GM23338 (cell line): ENCODE measurements at regions not wholly inside any gene's neighbourhood (a gene's known extent, or its start where the extent isn't known, plus 50 kb on each side); places are given as distances from the start of the nearest gene placed in this dataset.

Experiments used
- ATAC-seq: fragments of 200-7000 bp; cut with Tn5 transposase; 3 replicates; pipeline ENCODE4 v1.9.1; 2020
- DNase-seq: peaks from one replicate; pipeline ENCODE4 v3.0.0-alpha.2; 2015; ENCODE audit warnings: low spot score
- H2AFZ ChIP-seq: fragments of 200-600 bp; sonication (generic); 2 replicates; pipeline ENCODE4 v1.8.0; 2016; ENCODE audit warnings: antibody characterized with exemption, mild to moderate bottlenecking, moderate library complexity
- H3F3A ChIP-seq: fragments of 200-600 bp; sonication (generic); replicated peaks from 2 replicates; pipeline ENCODE4 v1.8.0; 2017; ENCODE audit warnings: antibody characterized with exemption, mixed run types, low read depth
- H3K27ac ChIP-seq: fragments of 200-600 bp; sonication (generic); 2 replicates; pipeline ENCODE4 v1.6.1; 2016; ENCODE audit warnings: low read depth
- H3K27me3 ChIP-seq: fragments of 200-600 bp; sonication (generic); 2 replicates; pipeline ENCODE4 v1.8.0; 2016; ENCODE audit warnings: mild to moderate bottlenecking, mixed run types, moderate library complexity; ENCODE audit not compliant: insufficient read depth
- H3K36me3 ChIP-seq: fragments of 200-600 bp; sonication (generic); 2 replicates; pipeline ENCODE4 v1.8.0; 2016; ENCODE audit warnings: mild to moderate bottlenecking; ENCODE audit not compliant: insufficient read depth
- H3K4me1 ChIP-seq: fragments of 200-600 bp; sonication (generic); 2 replicates; pipeline ENCODE4 v1.8.0; 2016; ENCODE audit warnings: mild to moderate bottlenecking, moderate library complexity; ENCODE audit not compliant: insufficient read depth
- H3K4me2 ChIP-seq: fragments of 200-600 bp; sonication (generic); 2 replicates; pipeline ENCODE4 v1.7.1; 2017; ENCODE audit warnings: mixed run types
- H3K4me3 ChIP-seq: fragments of 200-600 bp; sonication (generic); 2 replicates; pipeline ENCODE4 v1.6.1; 2016; ENCODE audit warnings: mixed run types
- H3K79me2 ChIP-seq: fragments of 200-600 bp; sonication (generic); replicated peaks from 2 replicates; pipeline ENCODE4 v1.8.0; 2017; ENCODE audit warnings: mild to moderate bottlenecking; ENCODE audit not compliant: insufficient read depth
- H3K9me2 ChIP-seq: fragments of 200-600 bp; sonication (generic); 2 replicates; pipeline ENCODE4 v1.8.0; 2017; ENCODE audit not compliant: insufficient read depth
- H4K20me1 ChIP-seq: fragments of 200-600 bp; sonication (generic); replicated peaks from 2 replicates; pipeline ENCODE4 v1.8.0; 2017; ENCODE audit warnings: mild to moderate bottlenecking; ENCODE audit not compliant: insufficient read depth
- H3K27ac Mint-ChIP-seq: 2 replicates; pipeline ENCODE4 v1.8.0; 2020; ENCODE audit warnings: inconsistent platforms, mild to moderate bottlenecking, moderate library complexity, mixed read lengths
- H3K27me3 Mint-ChIP-seq: 3 replicates; pipeline ENCODE4 v1.8.0; 2022; ENCODE audit warnings: low read depth, mild to moderate bottlenecking, moderate library complexity, mixed read lengths, inconsistent platforms; ENCODE audit not compliant: insufficient read depth, poor library complexity
- H3K36me3 Mint-ChIP-seq: 3 replicates; pipeline ENCODE4 v1.8.0; 2021; ENCODE audit warnings: low read depth, mild to moderate bottlenecking, inconsistent platforms, moderate library complexity, mixed read lengths
- H3K4me1 Mint-ChIP-seq: 3 replicates; pipeline ENCODE4 v1.8.0; 2020; ENCODE audit warnings: mild to moderate bottlenecking, inconsistent platforms, mixed read lengths
- H3K4me3 Mint-ChIP-seq: 3 replicates; pipeline ENCODE4 v1.8.0; 2021; ENCODE audit warnings: moderate library complexity, mild to moderate bottlenecking, inconsistent platforms, mixed read lengths
- H3K9me3 Mint-ChIP-seq: 3 replicates; pipeline ENCODE4 v1.8.0; 2020; ENCODE audit warnings: moderate library complexity, mild to moderate bottlenecking, inconsistent platforms, mixed read lengths
- CREB1 ChIP-seq: fragments of 250-450 bp; sonication (Bioruptor Pico); IDR thresholded peaks from 2 replicates; pipeline ENCODE4 v1.5.0; 2020; ENCODE audit warnings: low read depth, mild to moderate bottlenecking, moderate library complexity
- EZH2 ChIP-seq: fragments of 200-600 bp; sonication (generic); IDR thresholded peaks from one replicate; pipeline ENCODE4 v1.8.0; 2017; ENCODE audit warnings: antibody characterized with exemption, mild to moderate bottlenecking, low read depth; ENCODE audit not compliant: unreplicated experiment
- EZH2phosphoT487 ChIP-seq: fragments of 200-600 bp; sonication (generic); IDR thresholded peaks from one replicate; pipeline ENCODE4 v1.8.1; 2018; ENCODE audit warnings: antibody characterized with exemption; ENCODE audit not compliant: unreplicated experiment
- JUNB ChIP-seq: IDR thresholded peaks from one replicate; pipeline ENCODE4 v1.6.1; 2016; ENCODE audit warnings: antibody characterized with exemption; ENCODE audit not compliant: unreplicated experiment
- NANOG ChIP-seq: IDR thresholded peaks from 2 replicates; pipeline ENCODE4 v1.6.1; 2016; ENCODE audit warnings: antibody characterized with exemption, borderline replicate concordance
- POLR2AphosphoS5 ChIP-seq: IDR thresholded peaks from 2 replicates; pipeline ENCODE4 v1.6.1; 2016; ENCODE audit warnings: antibody characterized with exemption, low read depth
- REST ChIP-seq: IDR thresholded peaks from one replicate; pipeline ENCODE4 v1.6.1; 2018; ENCODE audit warnings: antibody characterized with exemption; ENCODE audit not compliant: unreplicated experiment
- STAT1 ChIP-seq: IDR thresholded peaks from one replicate; pipeline ENCODE4 v1.6.1; 2016; ENCODE audit warnings: antibody characterized with exemption; ENCODE audit not compliant: unreplicated experiment
- ZNF114 ChIP-seq: fragments of 250-450 bp; sonication (Bioruptor Pico); IDR thresholded peaks from 2 replicates; pipeline ENCODE4 v1.5.0; 2020; ENCODE audit warnings: mild to moderate bottlenecking, moderate library complexity
- ZNF331 ChIP-seq: fragments of 250-450 bp; sonication (Bioruptor Pico); IDR thresholded peaks from 2 replicates; pipeline ENCODE4 v1.5.0; 2020; ENCODE audit warnings: low read depth, mild to moderate bottlenecking, moderate library complexity
- TF ChIP-seq, protein P1 (sequence below), 2 experiments: fragments of 200-600 bp in 1 of 2; sonication (generic) in 1 of 2; conservative IDR thresholded peaks; 2 replicates each; pipeline versions ENCODE4 v1.5.1 to v1.6.1; 2016 to 2017; ENCODE audit warnings: antibody characterized with exemption in 2 of 2, low read depth in 2 of 2, mild to moderate bottlenecking in 2 of 2, moderate library complexity in 1 of 2
- TF ChIP-seq, protein P2 (sequence below): fragments of 250-450 bp; sonication (Bioruptor Pico); IDR thresholded peaks from 2 replicates; pipeline ENCODE4 v1.5.0; 2020; ENCODE audit warnings: mild to moderate bottlenecking, moderate library complexity
- TF ChIP-seq, protein P3 (sequence below): IDR thresholded peaks from 2 replicates; pipeline ENCODE4 v1.6.1; 2016; ENCODE audit warnings: antibody characterized with exemption

DNA sequence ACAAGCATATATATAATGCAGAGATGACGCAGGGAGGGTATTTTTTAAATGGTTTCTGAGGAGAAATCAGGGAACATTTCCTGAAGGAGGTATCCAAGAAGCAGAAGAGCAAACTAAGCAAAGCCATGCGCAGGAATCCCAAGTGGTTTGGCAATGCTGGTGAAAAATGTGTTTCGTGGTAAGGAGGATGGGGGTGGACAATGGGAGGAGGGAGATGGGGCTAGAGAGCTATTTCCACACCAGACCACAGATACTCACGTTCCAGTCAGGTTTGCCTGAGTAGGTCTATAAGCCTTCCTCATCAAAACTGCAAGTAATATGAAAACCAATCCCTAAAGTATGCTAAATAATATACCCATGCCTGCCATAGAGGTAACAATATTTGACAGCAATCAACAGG lies 223.7 kb upstream of the MKLN1 start:
- DNase-seq (no peak), ATAC-seq (no peak)
- peaks cover 38% of the 10 kb centered on the region for H3K4me1 Mint-ChIP-seq
- no peaks in the 10 kb centered on the region for H3K9me2 ChIP-seq
- H4K20me1 ChIP-seq = peaks cover 19% of the 10 kb centered on the region
- H3K4me2 ChIP-seq = no peak overlapping the region
- TF ChIP-seq REST (no peak), STAT1 (no peak), CREB1 (CRISPR knock-in tag) (no peak), NANOG (no peak), ZNF114 (CRISPR knock-in tag) (no peak), JUNB (no peak), EZH2phosphoT487 (no peak), ZNF331 (no peak), POLR2AphosphoS5 (no peak), EZH2 (no peak)
- TF ChIP-seq, protein P1, sequence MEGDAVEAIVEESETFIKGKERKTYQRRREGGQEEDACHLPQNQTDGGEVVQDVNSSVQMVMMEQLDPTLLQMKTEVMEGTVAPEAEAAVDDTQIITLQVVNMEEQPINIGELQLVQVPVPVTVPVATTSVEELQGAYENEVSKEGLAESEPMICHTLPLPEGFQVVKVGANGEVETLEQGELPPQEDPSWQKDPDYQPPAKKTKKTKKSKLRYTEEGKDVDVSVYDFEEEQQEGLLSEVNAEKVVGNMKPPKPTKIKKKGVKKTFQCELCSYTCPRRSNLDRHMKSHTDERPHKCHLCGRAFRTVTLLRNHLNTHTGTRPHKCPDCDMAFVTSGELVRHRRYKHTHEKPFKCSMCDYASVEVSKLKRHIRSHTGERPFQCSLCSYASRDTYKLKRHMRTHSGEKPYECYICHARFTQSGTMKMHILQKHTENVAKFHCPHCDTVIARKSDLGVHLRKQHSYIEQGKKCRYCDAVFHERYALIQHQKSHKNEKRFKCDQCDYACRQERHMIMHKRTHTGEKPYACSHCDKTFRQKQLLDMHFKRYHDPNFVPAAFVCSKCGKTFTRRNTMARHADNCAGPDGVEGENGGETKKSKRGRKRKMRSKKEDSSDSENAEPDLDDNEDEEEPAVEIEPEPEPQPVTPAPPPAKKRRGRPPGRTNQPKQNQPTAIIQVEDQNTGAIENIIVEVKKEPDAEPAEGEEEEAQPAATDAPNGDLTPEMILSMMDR (conservative IDR thresholded peaks at IDR 0.05; ENCODE audit: low read depth in 2 of 2) = no peak
- TF ChIP-seq, protein P2, sequence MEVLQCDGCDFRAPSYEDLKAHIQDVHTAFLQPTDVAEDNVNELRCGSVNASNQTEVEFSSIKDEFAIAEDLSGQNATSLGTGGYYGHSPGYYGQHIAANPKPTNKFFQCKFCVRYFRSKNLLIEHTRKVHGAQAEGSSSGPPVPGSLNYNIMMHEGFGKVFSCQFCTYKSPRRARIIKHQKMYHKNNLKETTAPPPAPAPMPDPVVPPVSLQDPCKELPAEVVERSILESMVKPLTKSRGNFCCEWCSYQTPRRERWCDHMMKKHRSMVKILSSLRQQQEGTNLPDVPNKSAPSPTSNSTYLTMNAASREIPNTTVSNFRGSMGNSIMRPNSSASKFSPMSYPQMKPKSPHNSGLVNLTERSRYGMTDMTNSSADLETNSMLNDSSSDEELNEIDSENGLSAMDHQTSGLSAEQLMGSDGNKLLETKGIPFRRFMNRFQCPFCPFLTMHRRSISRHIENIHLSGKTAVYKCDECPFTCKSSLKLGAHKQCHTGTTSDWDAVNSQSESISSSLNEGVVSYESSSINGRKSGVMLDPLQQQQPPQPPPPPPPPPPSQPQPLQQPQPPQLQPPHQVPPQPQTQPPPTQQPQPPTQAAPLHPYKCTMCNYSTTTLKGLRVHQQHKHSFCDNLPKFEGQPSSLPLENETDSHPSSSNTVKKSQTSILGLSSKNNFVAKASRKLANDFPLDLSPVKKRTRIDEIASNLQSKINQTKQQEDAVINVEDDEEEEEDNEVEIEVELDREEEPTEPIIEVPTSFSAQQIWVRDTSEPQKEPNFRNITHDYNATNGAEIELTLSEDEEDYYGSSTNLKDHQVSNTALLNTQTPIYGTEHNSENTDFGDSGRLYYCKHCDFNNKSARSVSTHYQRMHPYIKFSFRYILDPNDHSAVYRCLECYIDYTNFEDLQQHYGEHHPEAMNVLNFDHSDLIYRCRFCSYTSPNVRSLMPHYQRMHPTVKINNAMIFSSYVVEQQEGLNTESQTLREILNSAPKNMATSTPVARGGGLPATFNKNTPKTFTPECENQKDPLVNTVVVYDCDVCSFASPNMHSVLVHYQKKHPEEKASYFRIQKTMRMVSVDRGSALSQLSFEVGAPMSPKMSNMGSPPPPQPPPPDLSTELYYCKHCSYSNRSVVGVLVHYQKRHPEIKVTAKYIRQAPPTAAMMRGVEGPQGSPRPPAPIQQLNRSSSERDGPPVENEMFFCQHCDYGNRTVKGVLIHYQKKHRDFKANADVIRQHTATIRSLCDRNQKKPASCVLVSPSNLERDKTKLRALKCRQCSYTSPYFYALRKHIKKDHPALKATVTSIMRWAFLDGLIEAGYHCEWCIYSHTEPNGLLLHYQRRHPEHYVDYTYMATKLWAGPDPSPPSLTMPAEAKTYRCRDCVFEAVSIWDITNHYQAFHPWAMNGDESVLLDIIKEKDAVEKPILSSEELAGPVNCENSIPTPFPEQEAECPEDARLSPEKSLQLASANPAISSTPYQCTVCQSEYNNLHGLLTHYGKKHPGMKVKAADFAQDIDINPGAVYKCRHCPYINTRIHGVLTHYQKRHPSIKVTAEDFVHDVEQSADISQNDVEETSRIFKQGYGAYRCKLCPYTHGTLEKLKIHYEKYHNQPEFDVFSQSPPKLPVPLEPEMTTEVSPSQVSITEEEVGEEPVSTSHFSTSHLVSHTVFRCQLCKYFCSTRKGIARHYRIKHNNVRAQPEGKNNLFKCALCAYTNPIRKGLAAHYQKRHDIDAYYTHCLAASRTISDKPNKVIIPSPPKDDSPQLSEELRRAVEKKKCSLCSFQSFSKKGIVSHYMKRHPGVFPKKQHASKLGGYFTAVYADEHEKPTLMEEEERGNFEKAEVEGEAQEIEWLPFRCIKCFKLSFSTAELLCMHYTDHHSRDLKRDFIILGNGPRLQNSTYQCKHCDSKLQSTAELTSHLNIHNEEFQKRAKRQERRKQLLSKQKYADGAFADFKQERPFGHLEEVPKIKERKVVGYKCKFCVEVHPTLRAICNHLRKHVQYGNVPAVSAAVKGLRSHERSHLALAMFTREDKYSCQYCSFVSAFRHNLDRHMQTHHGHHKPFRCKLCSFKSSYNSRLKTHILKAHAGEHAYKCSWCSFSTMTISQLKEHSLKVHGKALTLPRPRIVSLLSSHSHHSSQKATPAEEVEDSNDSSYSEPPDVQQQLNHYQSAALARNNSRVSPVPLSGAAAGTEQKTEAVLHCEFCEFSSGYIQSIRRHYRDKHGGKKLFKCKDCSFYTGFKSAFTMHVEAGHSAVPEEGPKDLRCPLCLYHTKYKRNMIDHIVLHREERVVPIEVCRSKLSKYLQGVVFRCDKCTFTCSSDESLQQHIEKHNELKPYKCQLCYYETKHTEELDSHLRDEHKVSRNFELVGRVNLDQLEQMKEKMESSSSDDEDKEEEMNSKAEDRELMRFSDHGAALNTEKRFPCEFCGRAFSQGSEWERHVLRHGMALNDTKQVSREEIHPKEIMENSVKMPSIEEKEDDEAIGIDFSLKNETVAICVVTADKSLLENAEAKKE (CRISPR knock-in tag) = no peak
- TF ChIP-seq, protein P3, sequence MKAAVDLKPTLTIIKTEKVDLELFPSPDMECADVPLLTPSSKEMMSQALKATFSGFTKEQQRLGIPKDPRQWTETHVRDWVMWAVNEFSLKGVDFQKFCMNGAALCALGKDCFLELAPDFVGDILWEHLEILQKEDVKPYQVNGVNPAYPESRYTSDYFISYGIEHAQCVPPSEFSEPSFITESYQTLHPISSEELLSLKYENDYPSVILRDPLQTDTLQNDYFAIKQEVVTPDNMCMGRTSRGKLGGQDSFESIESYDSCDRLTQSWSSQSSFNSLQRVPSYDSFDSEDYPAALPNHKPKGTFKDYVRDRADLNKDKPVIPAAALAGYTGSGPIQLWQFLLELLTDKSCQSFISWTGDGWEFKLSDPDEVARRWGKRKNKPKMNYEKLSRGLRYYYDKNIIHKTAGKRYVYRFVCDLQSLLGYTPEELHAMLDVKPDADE = no peak
- H3K9me3 Mint-ChIP-seq = no peaks in the 10 kb centered on the region; the same call in 2 of the 3 replicates
- H3K27ac Mint-ChIP-seq = no peak overlapping the region
- H3K27me3 Mint-ChIP-seq = peaks cover 10% of the 10 kb centered on the region
- no peak overlapping the region for H2AFZ ChIP-seq
- peaks cover 13% of the 10 kb centered on the region for H3K27me3 ChIP-seq
- peaks cover 23% of the 10 kb centered on the region for H3K36me3 Mint-ChIP-seq
- H3K36me3 ChIP-seq = no peaks in the 10 kb centered on the region
- H3K79me2 ChIP-seq = peaks cover 68% of the 10 kb centered on the region
- no peak overlapping the region for H3K4me3 Mint-ChIP-seq
- no peaks in the 10 kb centered on the region for H3F3A ChIP-seq
- H3K4me1 ChIP-seq = peaks cover 14% of the 10 kb centered on the region
- H3K27ac ChIP-seq = no peak overlapping the region
- no peak overlapping the region for H3K4me3 ChIP-seq
